WTC11 (cell line): ENCODE measurements at regions not wholly inside any gene's neighbourhood (a gene's known extent, or its start where the extent isn't known, plus 50 kb on each side); places are given as distances from the start of the nearest gene placed in this dataset.

Experiments used
- ATAC-seq: fragments of 200-7000 bp; cut with Tn5 transposase; 2 replicates; pipeline ENCODE4 v1.10.0; 2021; ENCODE audit warnings: mild to moderate bottlenecking, moderate library complexity
- CTCF ChIA-PET: fragments of 300-600 bp; sonication (Branson Sonifier 250); formaldehyde crosslinking; loops from one replicate; lab custom pipeline; 2021; ENCODE audit warnings: antibody characterized with exemption; lab: Charles Lee
- POLR2A ChIA-PET: fragments of 350-600 bp; sonication (Branson Sonifier 250); formaldehyde crosslinking; loops from one replicate; lab custom pipeline; 2021; ENCODE audit warnings: antibody characterized with exemption; lab: Charles Lee
- DNase-seq: peaks from one replicate; pipeline ENCODE4 v3.0.0; 2021; ENCODE audit warnings: low spot score
- H3K27ac Mint-ChIP-seq: 2 replicates; pipeline ENCODE4 v1.8.0; 2021; ENCODE audit warnings: mixed read lengths
- H3K27me3 Mint-ChIP-seq: 2 replicates; pipeline ENCODE4 v1.8.0; 2021; ENCODE audit warnings: low read depth, mild to moderate bottlenecking, moderate library complexity, mixed read lengths
- H3K36me3 Mint-ChIP-seq: 2 replicates; pipeline ENCODE4 v1.8.0; 2021; ENCODE audit warnings: mixed read lengths
- H3K4me1 Mint-ChIP-seq: 2 replicates; pipeline ENCODE4 v1.8.0; 2022; ENCODE audit warnings: mixed read lengths
- H3K4me3 Mint-ChIP-seq: 2 replicates; pipeline ENCODE4 v1.8.0; 2021; ENCODE audit warnings: mild to moderate bottlenecking, moderate library complexity, mixed read lengths
- H3K9me3 Mint-ChIP-seq: 2 replicates; pipeline ENCODE4 v1.8.0; 2021; ENCODE audit warnings: mixed read lengths
- CREB1 ChIP-seq: sonication (generic); formaldehyde crosslinking; IDR thresholded peaks from 2 replicates; pipeline ENCODE4 v1.8.0; 2023; ENCODE audit warnings: mild to moderate bottlenecking, missing genetic modification reagents
- CTCF ChIP-seq: fragments of 200-600 bp; IDR thresholded peaks from 2 replicates; pipeline ENCODE4 v1.8.0; 2022; ENCODE audit warnings: antibody characterized with exemption
- HMGA2 ChIP-seq: fragments of 250-450 bp; sonication (Bioruptor Pico); IDR thresholded peaks from 2 replicates; pipeline ENCODE4 v1.4.0; 2021; ENCODE audit warnings: mild to moderate bottlenecking, moderate library complexity
- RELA ChIP-seq: sonication (generic); formaldehyde crosslinking; IDR thresholded peaks from 2 replicates; pipeline ENCODE4 v1.8.1; 2022; ENCODE audit warnings: missing genetic modification reagents, mild to moderate bottlenecking, borderline replicate concordance
- RORB ChIP-seq: fragments of 250-450 bp; sonication (Bioruptor Pico); IDR thresholded peaks from 2 replicates; pipeline ENCODE4 v1.9.0; 2021; ENCODE audit warnings: mild to moderate bottlenecking
- TCF7 ChIP-seq: sonication (generic); formaldehyde crosslinking; IDR thresholded peaks from 2 replicates; pipeline ENCODE4 v1.8.0; 2022; ENCODE audit warnings: mild to moderate bottlenecking, low read depth, missing genetic modification reagents, moderate library complexity
- ZNF423 ChIP-seq: fragments of 250-450 bp; sonication (Bioruptor Pico); IDR thresholded peaks from 2 replicates; pipeline ENCODE4 v2.1.2; 2022; ENCODE audit warnings: mild to moderate bottlenecking, moderate library complexity
- ZNF512 ChIP-seq: sonication (generic); formaldehyde crosslinking; IDR thresholded peaks from 2 replicates; pipeline ENCODE4 v1.8.1; 2022; ENCODE audit warnings: missing genetic modification reagents, borderline replicate concordance
- TF ChIP-seq, protein P1 (sequence below): sonication (generic); formaldehyde crosslinking; IDR thresholded peaks from 2 replicates; pipeline ENCODE4 v1.8.1; 2022; ENCODE audit warnings: low read depth, missing genetic modification reagents, borderline replicate concordance
- TF ChIP-seq, protein P2 (sequence below): sonication (generic); formaldehyde crosslinking; IDR thresholded peaks from 2 replicates; pipeline ENCODE4 v1.8.1; 2023; ENCODE audit warnings: mild to moderate bottlenecking, missing genetic modification reagents, moderate library complexity
- TF ChIP-seq, protein P3 (sequence below): sonication (generic); formaldehyde crosslinking; IDR thresholded peaks from 2 replicates; pipeline ENCODE4 v1.8.0; 2022; ENCODE audit warnings: mild to moderate bottlenecking, missing genetic modification reagents
- TF ChIP-seq, protein P4 (sequence below): sonication (generic); formaldehyde crosslinking; IDR thresholded peaks from 2 replicates; pipeline ENCODE4 v1.8.1; 2022; ENCODE audit warnings: mild to moderate bottlenecking, moderate library complexity, missing genetic modification reagents
- TF ChIP-seq, protein P5 (sequence below): fragments of 250-450 bp; sonication (Bioruptor Pico); IDR thresholded peaks from 2 replicates; pipeline ENCODE4 v1.9.0; 2021; ENCODE audit warnings: mild to moderate bottlenecking, borderline replicate concordance
- TF ChIP-seq, protein P6 (sequence below): sonication (generic); formaldehyde crosslinking; IDR thresholded peaks from 2 replicates; pipeline ENCODE4 v1.8.0; 2022; ENCODE audit warnings: mild to moderate bottlenecking, missing genetic modification reagents
- TF ChIP-seq, protein P7 (sequence below): fragments of 250-450 bp; sonication (Bioruptor Pico); conservative IDR thresholded peaks from 2 replicates; pipeline ENCODE4 v1.9.0; 2021; ENCODE audit warnings: mild to moderate bottlenecking

DNA sequence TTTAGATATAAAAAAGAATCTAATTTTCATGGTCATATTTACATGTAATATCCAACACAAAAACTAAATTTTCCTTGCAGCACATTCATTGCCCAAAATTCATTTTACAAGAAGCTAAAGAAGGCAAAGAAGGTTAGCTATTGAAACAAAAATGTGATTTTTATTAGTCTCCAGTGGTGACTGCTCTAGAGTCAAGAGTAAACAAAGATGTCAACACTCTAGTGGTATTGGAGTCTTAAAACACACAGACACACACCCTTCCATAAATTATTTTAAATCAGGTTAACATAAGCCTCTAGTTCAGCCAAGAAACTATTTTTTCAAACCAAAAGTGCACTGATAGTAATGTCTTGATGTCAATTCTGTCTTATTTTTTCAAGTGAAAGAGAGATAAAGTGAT lies 329.2 kb downstream of the ZNF608 start:
- no peak for DNase-seq
- Mint-ChIP-seq H3K9me3 (peaks cover 27% of the 10 kb centered on the region), H3K27ac (no peak overlapping the region), H3K4me1 (no peaks in the 10 kb centered on the region), H3K27me3 (no peaks in the 10 kb centered on the region; the same call in 1 of the 2 replicates), H3K36me3 (peaks cover 17% of the 10 kb centered on the region), H3K4me3 (no peak overlapping the region)
- CTCF ChIA-PET = no interaction called here
- TF ChIP-seq, protein P1, sequence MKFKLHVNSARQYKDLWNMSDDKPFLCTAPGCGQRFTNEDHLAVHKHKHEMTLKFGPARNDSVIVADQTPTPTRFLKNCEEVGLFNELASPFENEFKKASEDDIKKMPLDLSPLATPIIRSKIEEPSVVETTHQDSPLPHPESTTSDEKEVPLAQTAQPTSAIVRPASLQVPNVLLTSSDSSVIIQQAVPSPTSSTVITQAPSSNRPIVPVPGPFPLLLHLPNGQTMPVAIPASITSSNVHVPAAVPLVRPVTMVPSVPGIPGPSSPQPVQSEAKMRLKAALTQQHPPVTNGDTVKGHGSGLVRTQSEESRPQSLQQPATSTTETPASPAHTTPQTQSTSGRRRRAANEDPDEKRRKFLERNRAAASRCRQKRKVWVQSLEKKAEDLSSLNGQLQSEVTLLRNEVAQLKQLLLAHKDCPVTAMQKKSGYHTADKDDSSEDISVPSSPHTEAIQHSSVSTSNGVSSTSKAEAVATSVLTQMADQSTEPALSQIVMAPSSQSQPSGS (CRISPR knock-in tag) = no peak
- TF ChIP-seq, protein P2, sequence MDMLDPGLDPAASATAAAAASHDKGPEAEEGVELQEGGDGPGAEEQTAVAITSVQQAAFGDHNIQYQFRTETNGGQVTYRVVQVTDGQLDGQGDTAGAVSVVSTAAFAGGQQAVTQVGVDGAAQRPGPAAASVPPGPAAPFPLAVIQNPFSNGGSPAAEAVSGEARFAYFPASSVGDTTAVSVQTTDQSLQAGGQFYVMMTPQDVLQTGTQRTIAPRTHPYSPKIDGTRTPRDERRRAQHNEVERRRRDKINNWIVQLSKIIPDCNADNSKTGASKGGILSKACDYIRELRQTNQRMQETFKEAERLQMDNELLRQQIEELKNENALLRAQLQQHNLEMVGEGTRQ = no peak
- TF ChIP-seq RELA (CRISPR knock-in tag) (no peak), ZNF512 (no peak), HMGA2 (CRISPR knock-in tag) (no peak)
- TF ChIP-seq, protein P3, sequence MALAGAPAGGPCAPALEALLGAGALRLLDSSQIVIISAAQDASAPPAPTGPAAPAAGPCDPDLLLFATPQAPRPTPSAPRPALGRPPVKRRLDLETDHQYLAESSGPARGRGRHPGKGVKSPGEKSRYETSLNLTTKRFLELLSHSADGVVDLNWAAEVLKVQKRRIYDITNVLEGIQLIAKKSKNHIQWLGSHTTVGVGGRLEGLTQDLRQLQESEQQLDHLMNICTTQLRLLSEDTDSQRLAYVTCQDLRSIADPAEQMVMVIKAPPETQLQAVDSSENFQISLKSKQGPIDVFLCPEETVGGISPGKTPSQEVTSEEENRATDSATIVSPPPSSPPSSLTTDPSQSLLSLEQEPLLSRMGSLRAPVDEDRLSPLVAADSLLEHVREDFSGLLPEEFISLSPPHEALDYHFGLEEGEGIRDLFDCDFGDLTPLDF = no peak
- TF ChIP-seq, protein P4, sequence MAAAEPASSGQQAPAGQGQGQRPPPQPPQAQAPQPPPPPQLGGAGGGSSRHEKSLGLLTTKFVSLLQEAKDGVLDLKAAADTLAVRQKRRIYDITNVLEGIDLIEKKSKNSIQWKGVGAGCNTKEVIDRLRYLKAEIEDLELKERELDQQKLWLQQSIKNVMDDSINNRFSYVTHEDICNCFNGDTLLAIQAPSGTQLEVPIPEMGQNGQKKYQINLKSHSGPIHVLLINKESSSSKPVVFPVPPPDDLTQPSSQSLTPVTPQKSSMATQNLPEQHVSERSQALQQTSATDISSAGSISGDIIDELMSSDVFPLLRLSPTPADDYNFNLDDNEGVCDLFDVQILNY = no peak
- TF ChIP-seq, protein P5, sequence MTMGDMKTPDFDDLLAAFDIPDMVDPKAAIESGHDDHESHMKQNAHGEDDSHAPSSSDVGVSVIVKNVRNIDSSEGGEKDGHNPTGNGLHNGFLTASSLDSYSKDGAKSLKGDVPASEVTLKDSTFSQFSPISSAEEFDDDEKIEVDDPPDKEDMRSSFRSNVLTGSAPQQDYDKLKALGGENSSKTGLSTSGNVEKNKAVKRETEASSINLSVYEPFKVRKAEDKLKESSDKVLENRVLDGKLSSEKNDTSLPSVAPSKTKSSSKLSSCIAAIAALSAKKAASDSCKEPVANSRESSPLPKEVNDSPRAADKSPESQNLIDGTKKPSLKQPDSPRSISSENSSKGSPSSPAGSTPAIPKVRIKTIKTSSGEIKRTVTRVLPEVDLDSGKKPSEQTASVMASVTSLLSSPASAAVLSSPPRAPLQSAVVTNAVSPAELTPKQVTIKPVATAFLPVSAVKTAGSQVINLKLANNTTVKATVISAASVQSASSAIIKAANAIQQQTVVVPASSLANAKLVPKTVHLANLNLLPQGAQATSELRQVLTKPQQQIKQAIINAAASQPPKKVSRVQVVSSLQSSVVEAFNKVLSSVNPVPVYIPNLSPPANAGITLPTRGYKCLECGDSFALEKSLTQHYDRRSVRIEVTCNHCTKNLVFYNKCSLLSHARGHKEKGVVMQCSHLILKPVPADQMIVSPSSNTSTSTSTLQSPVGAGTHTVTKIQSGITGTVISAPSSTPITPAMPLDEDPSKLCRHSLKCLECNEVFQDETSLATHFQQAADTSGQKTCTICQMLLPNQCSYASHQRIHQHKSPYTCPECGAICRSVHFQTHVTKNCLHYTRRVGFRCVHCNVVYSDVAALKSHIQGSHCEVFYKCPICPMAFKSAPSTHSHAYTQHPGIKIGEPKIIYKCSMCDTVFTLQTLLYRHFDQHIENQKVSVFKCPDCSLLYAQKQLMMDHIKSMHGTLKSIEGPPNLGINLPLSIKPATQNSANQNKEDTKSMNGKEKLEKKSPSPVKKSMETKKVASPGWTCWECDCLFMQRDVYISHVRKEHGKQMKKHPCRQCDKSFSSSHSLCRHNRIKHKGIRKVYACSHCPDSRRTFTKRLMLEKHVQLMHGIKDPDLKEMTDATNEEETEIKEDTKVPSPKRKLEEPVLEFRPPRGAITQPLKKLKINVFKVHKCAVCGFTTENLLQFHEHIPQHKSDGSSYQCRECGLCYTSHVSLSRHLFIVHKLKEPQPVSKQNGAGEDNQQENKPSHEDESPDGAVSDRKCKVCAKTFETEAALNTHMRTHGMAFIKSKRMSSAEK = no peak
- ATAC-seq = no peak
- POLR2A ChIA-PET = no interaction called here

GRCh38 chr5:124416627-124417026 lies 329.8 kb downstream of the ZNF608 start:
- peaks cover 25% of the 10 kb centered on the region for H3K9me3 Mint-ChIP-seq
- TF ChIP-seq TCF7 = no peak
- no peak for TF ChIP-seq RORB (CRISPR knock-in tag)
- TF ChIP-seq, protein P3 = no peak
- ChIA-PET CTCF (no interaction called here), POLR2A (no interaction called here)
- H3K4me1 Mint-ChIP-seq = no peaks in the 10 kb centered on the region
- ATAC-seq (no peak), DNase-seq (no peak)
- peaks cover 13% of the 10 kb centered on the region for H3K36me3 Mint-ChIP-seq
- H3K27me3 Mint-ChIP-seq = no peaks in the 10 kb centered on the region; the same call in 1 of the 2 replicates
- no peak overlapping the region for H3K27ac Mint-ChIP-seq
- H3K4me3 Mint-ChIP-seq = no peak overlapping the region

DNA sequence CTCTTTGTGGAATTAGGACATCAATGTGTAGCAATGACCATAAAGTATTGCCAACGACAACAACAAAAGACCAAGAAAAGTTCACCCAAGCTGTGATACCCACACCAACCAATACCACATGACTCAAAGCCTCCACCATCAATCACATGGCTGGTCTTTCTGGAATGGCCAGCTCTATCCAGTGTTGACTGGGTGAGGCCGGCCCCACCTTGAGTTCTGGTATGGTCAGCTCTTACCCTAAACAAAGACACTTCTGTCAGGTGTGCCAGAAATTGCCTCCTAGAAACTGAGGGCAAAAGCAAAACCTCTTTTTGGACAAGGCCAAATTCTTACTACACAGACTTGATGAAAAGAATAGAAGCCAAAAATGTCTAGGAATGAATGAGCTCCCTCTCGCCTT lies 331.5 kb downstream of the ZNF608 start:
- DNase-seq (no peak), ATAC-seq (no peak)
- Mint-ChIP-seq H3K4me1 (peaks cover 7% of the 10 kb centered on the region), H3K4me3 (no peak overlapping the region), H3K27ac (no peak overlapping the region), H3K9me3 (peaks cover 19% of the 10 kb centered on the region), H3K36me3 (peaks cover 8% of the 10 kb centered on the region), H3K27me3 (no peaks in the 10 kb centered on the region; the same call in 1 of the 2 replicates)
- ChIA-PET CTCF (no interaction called here), POLR2A (no interaction called here)
- no peak for TF ChIP-seq CTCF
- TF ChIP-seq CREB1 (CRISPR knock-in tag) = no peak
- TF ChIP-seq, protein P6, sequence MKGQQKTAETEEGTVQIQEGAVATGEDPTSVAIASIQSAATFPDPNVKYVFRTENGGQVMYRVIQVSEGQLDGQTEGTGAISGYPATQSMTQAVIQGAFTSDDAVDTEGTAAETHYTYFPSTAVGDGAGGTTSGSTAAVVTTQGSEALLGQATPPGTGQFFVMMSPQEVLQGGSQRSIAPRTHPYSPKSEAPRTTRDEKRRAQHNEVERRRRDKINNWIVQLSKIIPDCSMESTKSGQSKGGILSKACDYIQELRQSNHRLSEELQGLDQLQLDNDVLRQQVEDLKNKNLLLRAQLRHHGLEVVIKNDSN (CRISPR knock-in tag) = no peak
- TF ChIP-seq ZNF423 = no peak
- TF ChIP-seq, protein P7, sequence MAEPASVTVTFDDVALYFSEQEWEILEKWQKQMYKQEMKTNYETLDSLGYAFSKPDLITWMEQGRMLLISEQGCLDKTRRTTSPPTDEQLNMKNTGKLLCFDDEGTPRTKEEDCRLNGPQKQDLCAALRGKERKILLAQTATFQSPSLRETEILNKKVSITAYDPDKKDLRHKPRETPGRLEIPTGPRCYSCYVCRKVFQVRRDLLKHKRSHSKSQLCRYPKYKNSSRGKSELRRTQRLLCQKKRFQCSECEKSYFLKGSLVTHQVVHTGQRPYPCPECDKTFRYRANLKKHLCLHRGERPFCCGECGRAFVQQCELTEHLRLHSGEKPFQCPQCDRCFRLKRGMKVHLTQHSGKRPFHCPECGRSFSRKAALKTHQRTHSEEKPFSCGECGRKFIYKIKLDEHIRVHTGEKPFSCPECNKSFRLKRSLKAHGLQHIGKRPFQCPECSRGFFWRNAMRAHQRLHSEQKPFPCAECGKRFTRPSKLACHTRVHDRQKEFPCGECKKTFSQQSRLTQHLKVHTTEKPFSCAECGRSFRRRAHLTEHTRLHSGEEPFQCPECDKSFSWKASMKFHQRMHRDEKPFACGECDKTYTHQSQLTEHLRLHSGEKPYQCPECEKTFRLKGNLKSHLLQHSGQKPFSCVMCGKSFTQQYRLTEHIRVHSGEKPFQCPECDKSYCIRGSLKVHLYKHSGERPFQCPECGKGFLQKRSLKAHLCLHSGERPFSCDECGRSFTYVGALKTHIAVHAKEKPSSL (CRISPR knock-in tag) = no peak
